ENCODE measurements at regions not wholly inside any gene's neighbourhood (a gene's known extent, or its start where the extent isn't known, plus 50 kb on each side); places are given as distances from the start of the nearest gene placed in this dataset.

- TF ChIP-seq GATA3 (IDR thresholded peaks at IDR 0.05; ENCODE audit: low read depth, low read length) (no peak), GATA2 (IDR thresholded peaks at IDR 0.05; ENCODE audit: low read depth, low read length) (no peak)
Measured at GRCh38 chr13:91031508-91031907, 316.0 kb upstream of the MIR17HG start.

- no peak for TF ChIP-seq GATA3 (IDR thresholded peaks at IDR 0.05; ENCODE audit: low read depth, low read length)
Measured at GRCh38 chr13:91032104-91032503, 315.4 kb upstream of the MIR17HG start.

DNA sequence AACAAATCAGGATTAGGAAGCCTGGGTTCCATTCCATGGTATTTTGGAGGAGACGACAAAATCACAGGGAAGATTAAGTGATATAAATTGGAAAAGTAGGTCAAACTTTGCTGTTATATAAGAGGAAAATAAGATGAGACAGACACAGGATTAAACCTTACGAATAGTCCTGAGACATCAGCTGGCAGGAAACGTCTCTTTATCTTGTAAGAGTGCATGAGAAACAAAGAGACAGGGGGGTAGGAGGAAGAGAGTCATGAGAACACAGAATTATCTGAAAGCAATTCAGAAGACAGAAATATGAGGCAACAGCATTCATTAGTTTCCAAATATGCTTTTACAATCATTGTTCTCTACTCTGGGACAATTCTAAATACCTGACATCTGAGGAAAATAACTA lies 310.6 kb upstream of the MIR17HG start:
- TF ChIP-seq GATA3 (IDR thresholded peaks at IDR 0.05; ENCODE audit: low read depth, low read length) (no peak), GATA2 (IDR thresholded peaks at IDR 0.05; ENCODE audit: low read depth, low read length) (no peak)

DNA sequence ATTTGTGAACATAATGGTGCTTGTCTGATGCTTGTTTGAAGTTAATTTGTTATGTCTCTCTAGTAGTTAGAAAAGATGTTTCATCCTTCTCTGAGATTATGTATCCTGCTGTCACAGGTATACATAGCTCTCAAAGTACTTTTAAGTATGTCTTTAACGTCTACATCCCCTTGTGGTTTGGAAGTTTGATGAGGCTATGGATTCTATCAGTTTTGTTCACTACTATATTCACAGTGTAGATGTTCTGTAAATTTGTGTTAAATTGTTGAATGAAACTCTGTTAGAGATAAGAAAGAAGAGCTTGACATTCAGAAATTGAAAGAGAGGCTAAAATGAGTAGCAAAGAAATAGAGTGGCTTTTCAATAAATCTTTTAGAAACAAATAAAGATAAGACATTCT lies 304.6 kb upstream of the MIR17HG start:
- TF ChIP-seq GATA3 (IDR thresholded peaks at IDR 0.05; ENCODE audit: low read depth, low read length) (no peak), GATA2 (IDR thresholded peaks at IDR 0.05; ENCODE audit: low read depth, low read length) (no peak)

GRCh38 chr13:91045351-91046034 lies 302.0 kb upstream of the MIR17HG start:
- no peak for TF ChIP-seq GATA3 (IDR thresholded peaks at IDR 0.05; ENCODE audit: low read depth, low read length)
- no peak for TF ChIP-seq GATA2 (IDR thresholded peaks at IDR 0.05; ENCODE audit: low read depth, low read length)

DNA sequence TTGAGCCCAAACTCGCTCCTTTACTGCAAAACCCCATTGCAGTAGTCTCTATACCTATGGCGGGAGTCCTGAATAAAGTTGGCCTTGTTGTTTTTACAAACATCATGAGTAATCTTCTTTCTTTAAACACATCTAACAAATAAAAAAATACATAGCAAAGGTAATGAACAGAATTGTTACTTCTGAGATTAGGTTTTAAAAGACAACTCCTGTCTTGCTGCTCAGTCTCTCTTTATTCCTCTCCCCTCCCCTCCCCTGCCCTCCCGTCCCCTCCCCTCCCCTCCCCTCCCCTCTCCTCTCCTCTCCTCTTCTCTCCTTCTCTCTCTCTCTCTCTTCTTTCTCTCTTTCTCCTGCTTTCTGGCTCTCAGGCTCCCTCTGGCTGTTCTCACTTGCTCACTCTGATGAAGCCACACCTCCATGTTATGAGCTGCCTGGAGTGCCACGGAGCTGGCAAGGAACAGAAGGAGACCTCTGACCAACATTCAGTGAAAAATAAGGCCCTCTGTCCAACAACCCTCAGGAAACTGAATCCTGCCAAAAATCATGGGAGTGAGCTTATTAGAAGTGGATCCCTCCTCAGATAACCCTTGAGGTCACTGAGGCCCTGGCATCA lies 300.7 kb upstream of the MIR17HG start:
- TF ChIP-seq GATA2 (IDR thresholded peaks at IDR 0.05; ENCODE audit: low read depth, low read length) (no peak), GATA3 (IDR thresholded peaks at IDR 0.05; ENCODE audit: low read depth, low read length) (no peak)

DNA sequence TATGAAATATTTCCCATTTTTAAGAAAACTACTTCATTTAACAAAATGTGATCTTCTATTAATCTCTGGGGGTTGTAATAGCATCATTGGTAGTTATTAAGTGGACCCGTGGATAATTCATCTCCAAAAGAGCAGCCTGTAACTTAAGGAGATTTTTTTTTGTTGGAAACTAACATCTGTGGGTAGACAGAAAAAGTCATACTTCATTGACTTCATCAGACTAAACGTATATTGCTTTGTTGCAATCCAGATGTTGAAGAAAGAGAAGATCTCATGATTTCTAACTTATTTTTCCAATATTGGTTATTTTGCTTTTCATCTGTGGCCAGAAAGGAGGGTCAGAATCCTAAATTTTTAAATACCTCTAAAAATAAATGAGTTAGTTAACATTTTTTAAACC lies 296.5 kb upstream of the MIR17HG start:
- TF ChIP-seq GATA3 (IDR thresholded peaks at IDR 0.05; ENCODE audit: low read depth, low read length) = no peak
- no peak for TF ChIP-seq GATA2 (IDR thresholded peaks at IDR 0.05; ENCODE audit: low read depth, low read length)

- TF ChIP-seq GATA3 (IDR thresholded peaks at IDR 0.05; ENCODE audit: low read depth, low read length) (no peak), GATA2 (IDR thresholded peaks at IDR 0.05; ENCODE audit: low read depth, low read length) (no peak)
Measured at GRCh38 chr13:91052876-91053275, 294.6 kb upstream of the MIR17HG start.

- TF ChIP-seq GATA3 (IDR thresholded peaks at IDR 0.05; ENCODE audit: low read depth, low read length) (no peak), GATA2 (IDR thresholded peaks at IDR 0.05; ENCODE audit: low read depth, low read length) (no peak)
Measured at GRCh38 chr13:91053318-91054065, 294.0 kb upstream of the MIR17HG start.

- no peak for TF ChIP-seq GATA2 (IDR thresholded peaks at IDR 0.05; ENCODE audit: low read depth, low read length)
Measured at GRCh38 chr13:91054902-91055301, 292.6 kb upstream of the MIR17HG start.

DNA sequence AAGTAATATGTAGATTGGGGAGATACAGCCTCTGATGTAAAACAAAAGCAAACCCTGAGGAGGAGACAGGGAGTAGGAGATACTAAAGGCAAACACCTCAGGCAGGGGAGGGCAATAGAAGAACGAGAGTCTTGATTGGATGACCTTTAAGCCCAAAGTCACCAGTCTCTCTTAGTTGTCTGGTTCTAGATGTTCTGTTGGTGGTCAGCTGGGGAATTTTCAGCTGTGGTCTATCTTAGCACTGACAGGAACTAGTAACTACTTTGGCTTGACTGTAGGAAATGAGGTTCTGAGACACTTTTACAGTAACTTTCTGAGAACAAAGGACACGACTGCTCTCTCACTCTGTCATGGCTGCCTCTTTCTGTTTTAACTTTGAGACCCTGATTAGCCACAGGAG lies 290.7 kb upstream of the MIR17HG start:
- TF ChIP-seq GATA3 (IDR thresholded peaks at IDR 0.05; ENCODE audit: low read depth, low read length) (no peak), GATA2 (IDR thresholded peaks at IDR 0.05; ENCODE audit: low read depth, low read length) (no peak)

- TF ChIP-seq GATA3 (IDR thresholded peaks at IDR 0.05; ENCODE audit: low read depth, low read length) = no peak
- TF ChIP-seq GATA2 (IDR thresholded peaks at IDR 0.05; ENCODE audit: low read depth, low read length) = no peak
Measured at GRCh38 chr13:91058066-91058465, 289.4 kb upstream of the MIR17HG start.

DNA sequence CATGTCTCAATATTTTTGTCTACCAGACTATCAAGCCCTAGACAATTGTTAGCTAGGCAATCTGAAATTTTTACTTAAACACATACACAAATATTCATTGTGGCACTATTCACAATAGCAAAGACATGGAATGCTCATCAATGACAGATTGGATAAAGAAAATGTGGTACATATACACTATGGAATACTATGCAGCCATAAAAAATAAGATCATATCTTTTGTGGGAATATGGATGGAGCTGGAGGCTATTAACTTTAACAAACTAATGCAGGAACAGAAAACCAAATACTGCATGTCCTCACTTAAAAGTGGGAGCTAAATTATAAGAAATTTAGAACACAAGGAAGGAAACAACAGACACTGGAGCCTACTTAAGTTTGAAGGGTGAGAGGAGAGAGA lies 288.6 kb upstream of the MIR17HG start:
- TF ChIP-seq GATA3 (IDR thresholded peaks at IDR 0.05; ENCODE audit: low read depth, low read length) = no peak
- TF ChIP-seq GATA2 (IDR thresholded peaks at IDR 0.05; ENCODE audit: low read depth, low read length) = no peak

DNA sequence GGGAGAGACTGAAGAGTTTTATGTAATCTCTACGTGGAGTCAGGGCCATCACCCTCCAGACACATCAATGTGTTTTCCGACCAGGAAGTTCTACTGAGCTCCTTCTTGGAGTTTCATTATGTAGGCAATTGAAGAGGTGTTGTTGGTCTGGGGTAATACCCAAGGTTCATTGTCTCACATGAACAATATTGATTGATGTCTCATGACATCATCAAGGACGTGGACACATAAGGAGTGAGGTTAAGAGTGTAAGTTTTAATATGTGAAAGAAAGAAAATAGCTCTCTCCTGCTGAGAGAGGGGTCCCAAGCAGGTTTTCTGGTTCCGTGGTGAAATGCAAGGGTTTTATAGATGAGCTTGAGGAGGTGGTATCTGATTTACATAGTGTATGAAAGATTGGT lies 280.7 kb upstream of the MIR17HG start:
- TF ChIP-seq GATA3 (IDR thresholded peaks at IDR 0.05; ENCODE audit: low read depth, low read length) = no peak
- no peak for TF ChIP-seq GATA2 (IDR thresholded peaks at IDR 0.05; ENCODE audit: low read depth, low read length)

DNA sequence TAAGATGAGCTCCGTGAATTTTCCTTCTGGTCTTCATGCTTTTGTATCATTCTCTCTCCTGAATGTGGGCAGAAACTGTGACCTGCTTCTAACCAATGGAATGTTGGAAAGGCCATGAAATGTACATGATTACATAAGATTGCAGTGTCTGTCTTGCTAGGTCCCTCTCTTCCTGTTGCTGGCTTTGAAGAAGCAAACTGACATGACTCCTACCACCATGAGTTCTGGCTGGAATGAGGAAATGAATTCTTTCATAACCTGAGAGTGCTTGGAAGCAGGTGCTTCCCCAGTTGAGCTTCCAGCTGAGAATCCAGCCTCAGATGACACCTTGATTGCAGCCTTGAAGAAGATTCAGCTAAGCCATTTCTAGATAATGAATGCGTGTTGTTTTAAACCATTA lies 275.0 kb upstream of the MIR17HG start:
- TF ChIP-seq GATA3 (IDR thresholded peaks at IDR 0.05; ENCODE audit: low read depth, low read length) (no peak), GATA2 (IDR thresholded peaks at IDR 0.05; ENCODE audit: low read depth, low read length) (no peak)

Measured in SH-SY5Y (cell line).